Smooth muscle cell (in vitro differentiated cells): ENCODE measurements at regions not wholly inside any gene's neighbourhood (a gene's known extent, or its start where the extent isn't known, plus 50 kb on each side); places are given as distances from the start of the nearest gene placed in this dataset.
A peak's percentile ranks its signal among the peaks of the same experiment; 100 is the strongest.

Experiments
- DNase-seq: peaks from one replicate; lab custom pipeline; 2025; ENCODE audit not compliant: unreplicated experiment; lab: John Stamatoyannopoulos, UW
- H2AFZ ChIP-seq: fragments of 200-600 bp; sonication (generic); 2 replicates; pipeline ENCODE4 v1.6.0; 2016; ENCODE audit warnings: antibody characterized with exemption, low read depth, mild to moderate bottlenecking
- H3F3A ChIP-seq: fragments of 200-600 bp; sonication (generic); 2 replicates; pipeline ENCODE4 v1.6.0; 2017; ENCODE audit warnings: antibody characterized with exemption, low read depth
- H3K27ac ChIP-seq: fragments of 200-600 bp; sonication (generic); 2 replicates; pipeline ENCODE4 v1.5.1; 2016; ENCODE audit warnings: low read depth, mild to moderate bottlenecking
- H3K27me3 ChIP-seq: fragments of 200-600 bp; sonication (generic); 2 replicates; pipeline ENCODE4 v1.6.1; 2016; ENCODE audit warnings: low read depth, mild to moderate bottlenecking
- H3K36me3 ChIP-seq: fragments of 200-600 bp; sonication (generic); 2 replicates; pipeline ENCODE4 v1.5.1; 2016; ENCODE audit warnings: low read depth
- H3K4me1 ChIP-seq: fragments of 200-600 bp; sonication (generic); 2 replicates; pipeline ENCODE4 v1.5.1; 2016; ENCODE audit warnings: low read depth
- H3K4me2 ChIP-seq: fragments of 200-600 bp; sonication (generic); 2 replicates; pipeline ENCODE4 v1.6.0; 2016; ENCODE audit warnings: mild to moderate bottlenecking
- H3K4me3 ChIP-seq: fragments of 200-600 bp; sonication (generic); 2 replicates; pipeline ENCODE4 v1.5.1; 2016; ENCODE audit warnings: mild to moderate bottlenecking
- H3K79me2 ChIP-seq: fragments of 200-600 bp; sonication (generic); 2 replicates; pipeline ENCODE4 v1.6.0; 2016; ENCODE audit warnings: low read depth, mild to moderate bottlenecking
- H3K9ac ChIP-seq: fragments of 200-600 bp; sonication (generic); 2 replicates; pipeline ENCODE4 v1.6.0; 2016; ENCODE audit warnings: low read depth
- H3K9me3 ChIP-seq: fragments of 200-600 bp; sonication (generic); replicated peaks from 2 replicates; pipeline ENCODE4 v1.5.1; 2016; ENCODE audit warnings: low read depth
- H4K20me1 ChIP-seq: fragments of 200-600 bp; sonication (generic); 2 replicates; pipeline ENCODE4 v1.6.0; 2016; ENCODE audit warnings: low read depth
- WGBS: methylation state at CpG from one replicate; pipeline ENCODE4 v1.1.7; 2016; ENCODE audit warnings: low lambda C conversion rate; 5-methylcytosine and 5-hydroxymethylcytosine counted together
- TF ChIP-seq, protein P1 (sequence below): fragments of 200-600 bp; sonication (generic); IDR thresholded peaks from 2 replicates; pipeline ENCODE4 v1.5.1; 2017; ENCODE audit warnings: borderline replicate concordance, mild to moderate bottlenecking, antibody characterized with exemption; ENCODE audit not compliant: insufficient read depth, poor library complexity, severe bottlenecking

DNA sequence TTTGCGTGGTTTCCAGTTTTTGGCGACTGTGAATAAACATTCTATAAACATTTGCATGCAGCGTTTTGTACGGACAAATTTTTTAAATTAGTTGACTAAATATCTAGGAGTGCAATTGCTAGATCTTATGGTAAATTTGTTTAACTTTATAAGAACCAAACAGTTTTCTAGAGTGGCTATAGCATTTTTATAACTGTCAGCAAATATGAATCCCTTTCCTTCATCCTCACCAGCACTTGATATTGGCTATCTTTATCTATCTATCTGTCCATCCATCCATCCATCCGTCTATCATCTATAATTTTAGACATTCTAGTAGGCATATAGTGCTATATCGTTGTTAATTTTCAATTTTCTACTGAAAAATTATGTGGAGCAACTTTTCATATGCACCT, 158.4 kb upstream of the CHRNA7 start:
- Histone ChIP-seq H3F3A (no peaks in the 10 kb centered on the region), H3K4me1 (no peaks in the 10 kb centered on the region), H3K4me3 (no peak overlapping the region), H3K27me3 (peaks cover 27% of the 10 kb centered on the region), H3K79me2 (no peaks in the 10 kb centered on the region), H3K27ac (no peak overlapping the region), H3K9ac (no peak overlapping the region), H3K36me3 (no peaks in the 10 kb centered on the region), H2AFZ (no peak overlapping the region), H4K20me1 (no peaks in the 10 kb centered on the region), H3K4me2 (no peak overlapping the region), H3K9me3 (no peaks in the 10 kb centered on the region)
- TF ChIP-seq, protein P1, sequence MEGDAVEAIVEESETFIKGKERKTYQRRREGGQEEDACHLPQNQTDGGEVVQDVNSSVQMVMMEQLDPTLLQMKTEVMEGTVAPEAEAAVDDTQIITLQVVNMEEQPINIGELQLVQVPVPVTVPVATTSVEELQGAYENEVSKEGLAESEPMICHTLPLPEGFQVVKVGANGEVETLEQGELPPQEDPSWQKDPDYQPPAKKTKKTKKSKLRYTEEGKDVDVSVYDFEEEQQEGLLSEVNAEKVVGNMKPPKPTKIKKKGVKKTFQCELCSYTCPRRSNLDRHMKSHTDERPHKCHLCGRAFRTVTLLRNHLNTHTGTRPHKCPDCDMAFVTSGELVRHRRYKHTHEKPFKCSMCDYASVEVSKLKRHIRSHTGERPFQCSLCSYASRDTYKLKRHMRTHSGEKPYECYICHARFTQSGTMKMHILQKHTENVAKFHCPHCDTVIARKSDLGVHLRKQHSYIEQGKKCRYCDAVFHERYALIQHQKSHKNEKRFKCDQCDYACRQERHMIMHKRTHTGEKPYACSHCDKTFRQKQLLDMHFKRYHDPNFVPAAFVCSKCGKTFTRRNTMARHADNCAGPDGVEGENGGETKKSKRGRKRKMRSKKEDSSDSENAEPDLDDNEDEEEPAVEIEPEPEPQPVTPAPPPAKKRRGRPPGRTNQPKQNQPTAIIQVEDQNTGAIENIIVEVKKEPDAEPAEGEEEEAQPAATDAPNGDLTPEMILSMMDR = no peak
- 93% methylated on average over 6 of the region's 6 CpGs for WGBS
- no peak for DNase-seq

DNA sequence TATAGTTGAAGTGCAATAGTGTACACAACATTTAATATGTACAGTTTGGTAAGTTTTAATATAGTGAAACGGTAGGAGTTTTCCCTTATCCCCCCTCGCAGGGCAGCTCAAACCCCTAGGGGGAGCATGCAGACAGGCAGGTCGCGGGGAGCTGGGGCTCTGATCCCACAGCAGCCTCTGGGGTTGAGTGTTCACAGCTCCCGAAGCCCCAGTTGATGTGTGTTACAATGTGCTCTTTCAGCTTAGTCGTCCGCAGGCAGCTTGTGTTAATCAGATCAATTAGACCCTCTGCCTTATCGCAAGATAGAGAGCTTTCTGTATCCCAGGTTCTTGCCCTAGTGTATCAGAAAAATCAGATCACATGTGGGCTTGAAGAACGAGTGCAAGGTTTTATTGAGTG, 143.1 kb upstream of the CHRNA7 start:
- 34% methylated on average over 9 of the region's 9 CpGs for WGBS
- Histone ChIP-seq H3K27me3 (peaks cover 6% of the 10 kb centered on the region), H3K36me3 (no peaks in the 10 kb centered on the region), H4K20me1 (no peaks in the 10 kb centered on the region), H3K27ac (no peak overlapping the region), H2AFZ (no peak overlapping the region), H3K9me3 (no peaks in the 10 kb centered on the region), H3K9ac (no peak overlapping the region), H3K4me2 (no peak overlapping the region), H3F3A (no peaks in the 10 kb centered on the region), H3K4me3 (no peak overlapping the region), H3K79me2 (no peaks in the 10 kb centered on the region), H3K4me1 (no peaks in the 10 kb centered on the region)
- no peak for DNase-seq
- TF ChIP-seq, protein P1 = peak; percentile 9

DNA sequence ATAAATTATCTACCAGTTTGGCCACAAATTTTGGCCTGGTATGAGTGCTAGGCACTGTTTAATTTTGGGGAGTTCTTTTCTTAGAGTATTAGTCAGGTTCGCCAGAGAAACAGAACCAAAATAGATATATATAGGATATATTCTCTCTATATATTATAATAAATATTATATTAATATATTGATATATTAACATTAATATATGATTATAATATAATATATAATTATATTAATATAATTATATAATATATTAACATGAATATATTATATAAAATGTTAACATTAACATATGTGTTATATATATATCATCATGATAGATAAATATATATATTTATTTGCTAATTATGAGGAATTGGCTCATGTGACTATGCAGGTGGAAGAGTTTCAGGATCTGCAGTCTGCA, 137.8 kb upstream of the CHRNA7 start:
- Histone ChIP-seq H3K9ac (no peak overlapping the region), H3K36me3 (no peaks in the 10 kb centered on the region), H3K79me2 (no peaks in the 10 kb centered on the region), H2AFZ (no peak overlapping the region), H3K27me3 (no peaks in the 10 kb centered on the region), H3K4me1 (no peaks in the 10 kb centered on the region), H3K27ac (no peak overlapping the region), H3K4me3 (no peak overlapping the region), H3K4me2 (no peak overlapping the region), H3K9me3 (no peaks in the 10 kb centered on the region), H3F3A (no peaks in the 10 kb centered on the region), H4K20me1 (no peaks in the 10 kb centered on the region)
- WGBS = 84% methylated on average over 1 of the region's 1 CpG
- no peak for DNase-seq
- TF ChIP-seq, protein P1 = no peak

DNA sequence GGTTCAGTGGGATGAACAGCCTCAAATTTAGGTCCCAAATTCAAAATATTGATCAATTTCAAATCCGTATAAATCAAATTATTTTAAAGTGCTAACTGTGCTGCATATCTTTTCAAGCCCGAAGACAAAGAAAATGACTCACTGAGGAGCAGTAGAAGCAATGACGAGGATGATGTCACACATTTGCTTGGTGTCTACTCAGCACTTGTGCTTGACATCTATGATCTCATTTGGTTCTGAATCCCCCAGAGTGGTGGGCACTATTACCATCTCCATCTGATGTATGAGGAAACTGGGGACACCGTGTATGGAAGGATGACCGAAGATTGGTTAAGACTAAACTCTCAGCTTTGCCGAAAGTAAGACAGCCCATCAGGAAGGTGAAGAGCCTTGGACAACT, 136.5 kb upstream of the CHRNA7 start:
- no peak for DNase-seq
- Histone ChIP-seq H3K9ac (no peak overlapping the region), H3K27me3 (no peaks in the 10 kb centered on the region), H3F3A (no peaks in the 10 kb centered on the region), H2AFZ (no peak overlapping the region), H3K79me2 (no peaks in the 10 kb centered on the region), H4K20me1 (no peaks in the 10 kb centered on the region), H3K4me2 (no peak overlapping the region), H3K27ac (no peak overlapping the region), H3K4me1 (no peaks in the 10 kb centered on the region), H3K36me3 (no peaks in the 10 kb centered on the region), H3K4me3 (no peak overlapping the region), H3K9me3 (no peaks in the 10 kb centered on the region)
- TF ChIP-seq, protein P1 = no peak
- WGBS = 86% methylated on average over 6 of the region's 6 CpGs
